Neural cell (in vitro differentiated cells): ENCODE measurements at regions not wholly inside any gene's neighbourhood (a gene's known extent, or its start where the extent isn't known, plus 50 kb on each side); places are given as distances from the start of the nearest gene placed in this dataset.

Source experiments
- H2AFZ ChIP-seq: fragments of 200-600, 300-800 bp; sonication (generic), shearing (Covaris generic); 2 replicates; pipeline ENCODE4 v1.6.0; 2014; ENCODE audit warnings: low read depth, mild to moderate bottlenecking, antibody characterized with exemption, low read length, moderate library complexity
- H3F3A ChIP-seq: fragments of 200-600 bp; shearing (Covaris generic); 2 replicates; pipeline ENCODE4 v1.6.1; 2016; ENCODE audit warnings: mild to moderate bottlenecking, moderate library complexity, mixed read lengths, antibody characterized with exemption, low read length; ENCODE audit not compliant: insufficient read depth, poor library complexity, severe bottlenecking
- H3K27ac ChIP-seq: fragments of 200-600, 300-800 bp; sonication (generic), shearing (Covaris generic); 2 replicates; pipeline ENCODE4 v1.5.1; 2014; ENCODE audit warnings: mild to moderate bottlenecking, low read length, moderate library complexity
- H3K27me3 ChIP-seq: fragments of 300-800, 200-600 bp; sonication (generic), shearing (Covaris generic); 2 replicates; pipeline ENCODE4 v1.6.0; 2014; ENCODE audit warnings: mild to moderate bottlenecking, low read depth, low read length, moderate library complexity; ENCODE audit not compliant: insufficient read depth
- H3K36me3 ChIP-seq: fragments of 300-800, 200-600 bp; sonication (generic), shearing (Covaris generic); 2 replicates; pipeline ENCODE4 v1.5.1; 2014; ENCODE audit warnings: mild to moderate bottlenecking, antibody characterized with exemption, low read length, moderate library complexity; ENCODE audit not compliant: insufficient read depth
- H3K4me2 ChIP-seq: fragments of 300-800, 200-600 bp; sonication (generic), shearing (Covaris generic); 2 replicates; pipeline ENCODE4 v1.6.0; 2014; ENCODE audit warnings: mild to moderate bottlenecking, low read length
- H3K4me3 ChIP-seq: fragments of 300-800, 200-600 bp; sonication (generic), shearing (Covaris generic); 2 replicates; pipeline ENCODE4 v1.5.1; 2014; ENCODE audit warnings: mild to moderate bottlenecking, low read length, moderate library complexity
- H3K79me2 ChIP-seq: fragments of 200-600 bp; shearing (Covaris generic); replicated peaks from 2 replicates; pipeline ENCODE4 v1.6.0; 2014; ENCODE audit warnings: mild to moderate bottlenecking, low read length, moderate library complexity; ENCODE audit not compliant: insufficient read depth
- H3K9ac ChIP-seq: fragments of 300-800, 200-600 bp; sonication (generic), shearing (Covaris generic); 2 replicates; pipeline ENCODE4 v1.6.1; 2016; ENCODE audit warnings: mild to moderate bottlenecking, low read length, mixed read lengths
- H3K9me2 ChIP-seq: fragments of 200-600 bp; shearing (Covaris generic); 2 replicates; pipeline ENCODE4 v1.6.1; 2016; ENCODE audit warnings: mild to moderate bottlenecking, low read length, mixed read lengths; ENCODE audit not compliant: insufficient read depth
- H3K9me3 ChIP-seq: fragments of 200-600, 300-800 bp; sonication (generic), shearing (Covaris generic); 2 replicates; pipeline ENCODE4 v1.6.1; 2016; ENCODE audit warnings: mild to moderate bottlenecking, mixed run types, low read length, moderate library complexity, mixed read lengths
- H4K20me1 ChIP-seq: fragments of 200-600 bp; shearing (Covaris generic); 2 replicates; pipeline ENCODE4 v1.6.1; 2016; ENCODE audit warnings: mild to moderate bottlenecking, mixed run types; ENCODE audit not compliant: insufficient read depth
- EP300 ChIP-seq: fragments of 450-650 bp; conservative IDR thresholded peaks from 2 replicates; pipeline ENCODE4 v1.6.1; 2014; ENCODE audit warnings: antibody characterized with exemption, mild to moderate bottlenecking, moderate library complexity; ENCODE audit not compliant: poor library complexity, severe bottlenecking
- EZH2 ChIP-seq: fragments of 200-600, 300-800 bp; shearing (Covaris generic), sonication (generic); IDR thresholded peaks from 2 replicates; pipeline ENCODE4 v1.6.1; 2014; ENCODE audit warnings: antibody characterized with exemption, low read length, borderline replicate concordance, mild to moderate bottlenecking; ENCODE audit not compliant: insufficient read depth, poor library complexity, severe bottlenecking
- MXI1 ChIP-seq: fragments of 450-650 bp; conservative IDR thresholded peaks from 2 replicates; pipeline ENCODE4 v1.6.1; 2014; ENCODE audit warnings: antibody characterized with exemption, mild to moderate bottlenecking; ENCODE audit not compliant: poor library complexity, severe bottlenecking
- POLR2AphosphoS5 ChIP-seq: IDR thresholded peaks from 2 replicates; pipeline ENCODE4 v1.6.1; 2012
- RAD21 ChIP-seq: fragments of 450-650 bp; conservative IDR thresholded peaks from 2 replicates; pipeline ENCODE4 v1.6.1; 2014; ENCODE audit warnings: antibody characterized with exemption, mild to moderate bottlenecking, moderate library complexity
- SMC3 ChIP-seq: fragments of 450-650 bp; conservative IDR thresholded peaks from 2 replicates; pipeline ENCODE4 v1.6.1; 2014; ENCODE audit warnings: antibody characterized with exemption, mild to moderate bottlenecking, moderate library complexity; ENCODE audit not compliant: poor library complexity
- TAF1 ChIP-seq: IDR thresholded peaks from 2 replicates; pipeline ENCODE4 v1.6.1; 2012; ENCODE audit warnings: low read depth
- TF ChIP-seq, protein P1 (sequence below): fragments of 450-650 bp; IDR thresholded peaks from 2 replicates; pipeline ENCODE4 v1.5.1; 2014; ENCODE audit warnings: antibody characterized with exemption, mild to moderate bottlenecking, moderate library complexity; ENCODE audit not compliant: poor library complexity, severe bottlenecking
- TF ChIP-seq, protein P2 (sequence below): IDR thresholded peaks from 2 replicates; pipeline ENCODE4 v1.6.1; 2012; ENCODE audit warnings: borderline replicate concordance

DNA sequence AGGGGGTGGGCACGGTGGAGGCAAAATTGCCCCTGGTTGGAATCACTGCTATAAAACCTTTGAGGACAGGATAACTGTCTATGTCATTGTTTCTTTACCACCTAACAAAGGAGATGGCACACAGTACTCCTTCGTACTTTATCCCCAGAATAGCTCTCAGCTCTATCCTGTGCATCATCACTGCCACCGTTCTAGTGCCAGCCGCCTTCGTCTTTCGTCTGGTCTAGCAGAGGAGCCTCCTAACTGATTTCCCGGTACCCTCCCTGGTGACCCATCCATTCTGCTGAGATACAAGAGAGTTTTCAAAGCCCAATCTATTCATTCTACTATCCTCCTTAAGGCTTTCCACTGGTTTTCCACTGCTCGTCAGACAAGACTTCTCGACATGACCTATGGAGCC is 67.9 kb upstream of the PRICKLE2 start:
- no peak overlapping the region for H3K4me2 ChIP-seq
- H3K27ac ChIP-seq, result no peak overlapping the region
- no peak overlapping the region for H3K4me3 ChIP-seq
- no peak overlapping the region for H3K9ac ChIP-seq
- no peak overlapping the region for H2AFZ ChIP-seq
- no peaks in the 10 kb centered on the region for H3F3A ChIP-seq
- no peaks in the 10 kb centered on the region for H4K20me1 ChIP-seq
- H3K27me3 ChIP-seq, result no peaks in the 10 kb centered on the region
- H3K36me3 ChIP-seq, result no peaks in the 10 kb centered on the region
- H3K9me3 ChIP-seq, result peaks cover 7% of the 10 kb centered on the region
- H3K79me2 ChIP-seq, result no peaks in the 10 kb centered on the region
- TF ChIP-seq TAF1 (no peak), EZH2 (no peak), MXI1 (no peak), POLR2AphosphoS5 (no peak), EP300 (no peak), SMC3 (no peak), RAD21 (no peak)
- TF ChIP-seq, protein P1, sequence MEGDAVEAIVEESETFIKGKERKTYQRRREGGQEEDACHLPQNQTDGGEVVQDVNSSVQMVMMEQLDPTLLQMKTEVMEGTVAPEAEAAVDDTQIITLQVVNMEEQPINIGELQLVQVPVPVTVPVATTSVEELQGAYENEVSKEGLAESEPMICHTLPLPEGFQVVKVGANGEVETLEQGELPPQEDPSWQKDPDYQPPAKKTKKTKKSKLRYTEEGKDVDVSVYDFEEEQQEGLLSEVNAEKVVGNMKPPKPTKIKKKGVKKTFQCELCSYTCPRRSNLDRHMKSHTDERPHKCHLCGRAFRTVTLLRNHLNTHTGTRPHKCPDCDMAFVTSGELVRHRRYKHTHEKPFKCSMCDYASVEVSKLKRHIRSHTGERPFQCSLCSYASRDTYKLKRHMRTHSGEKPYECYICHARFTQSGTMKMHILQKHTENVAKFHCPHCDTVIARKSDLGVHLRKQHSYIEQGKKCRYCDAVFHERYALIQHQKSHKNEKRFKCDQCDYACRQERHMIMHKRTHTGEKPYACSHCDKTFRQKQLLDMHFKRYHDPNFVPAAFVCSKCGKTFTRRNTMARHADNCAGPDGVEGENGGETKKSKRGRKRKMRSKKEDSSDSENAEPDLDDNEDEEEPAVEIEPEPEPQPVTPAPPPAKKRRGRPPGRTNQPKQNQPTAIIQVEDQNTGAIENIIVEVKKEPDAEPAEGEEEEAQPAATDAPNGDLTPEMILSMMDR, result no peak
- TF ChIP-seq, protein P2, sequence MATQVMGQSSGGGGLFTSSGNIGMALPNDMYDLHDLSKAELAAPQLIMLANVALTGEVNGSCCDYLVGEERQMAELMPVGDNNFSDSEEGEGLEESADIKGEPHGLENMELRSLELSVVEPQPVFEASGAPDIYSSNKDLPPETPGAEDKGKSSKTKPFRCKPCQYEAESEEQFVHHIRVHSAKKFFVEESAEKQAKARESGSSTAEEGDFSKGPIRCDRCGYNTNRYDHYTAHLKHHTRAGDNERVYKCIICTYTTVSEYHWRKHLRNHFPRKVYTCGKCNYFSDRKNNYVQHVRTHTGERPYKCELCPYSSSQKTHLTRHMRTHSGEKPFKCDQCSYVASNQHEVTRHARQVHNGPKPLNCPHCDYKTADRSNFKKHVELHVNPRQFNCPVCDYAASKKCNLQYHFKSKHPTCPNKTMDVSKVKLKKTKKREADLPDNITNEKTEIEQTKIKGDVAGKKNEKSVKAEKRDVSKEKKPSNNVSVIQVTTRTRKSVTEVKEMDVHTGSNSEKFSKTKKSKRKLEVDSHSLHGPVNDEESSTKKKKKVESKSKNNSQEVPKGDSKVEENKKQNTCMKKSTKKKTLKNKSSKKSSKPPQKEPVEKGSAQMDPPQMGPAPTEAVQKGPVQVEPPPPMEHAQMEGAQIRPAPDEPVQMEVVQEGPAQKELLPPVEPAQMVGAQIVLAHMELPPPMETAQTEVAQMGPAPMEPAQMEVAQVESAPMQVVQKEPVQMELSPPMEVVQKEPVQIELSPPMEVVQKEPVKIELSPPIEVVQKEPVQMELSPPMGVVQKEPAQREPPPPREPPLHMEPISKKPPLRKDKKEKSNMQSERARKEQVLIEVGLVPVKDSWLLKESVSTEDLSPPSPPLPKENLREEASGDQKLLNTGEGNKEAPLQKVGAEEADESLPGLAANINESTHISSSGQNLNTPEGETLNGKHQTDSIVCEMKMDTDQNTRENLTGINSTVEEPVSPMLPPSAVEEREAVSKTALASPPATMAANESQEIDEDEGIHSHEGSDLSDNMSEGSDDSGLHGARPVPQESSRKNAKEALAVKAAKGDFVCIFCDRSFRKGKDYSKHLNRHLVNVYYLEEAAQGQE, result no peak
- no peaks in the 10 kb centered on the region for H3K9me2 ChIP-seq

DNA sequence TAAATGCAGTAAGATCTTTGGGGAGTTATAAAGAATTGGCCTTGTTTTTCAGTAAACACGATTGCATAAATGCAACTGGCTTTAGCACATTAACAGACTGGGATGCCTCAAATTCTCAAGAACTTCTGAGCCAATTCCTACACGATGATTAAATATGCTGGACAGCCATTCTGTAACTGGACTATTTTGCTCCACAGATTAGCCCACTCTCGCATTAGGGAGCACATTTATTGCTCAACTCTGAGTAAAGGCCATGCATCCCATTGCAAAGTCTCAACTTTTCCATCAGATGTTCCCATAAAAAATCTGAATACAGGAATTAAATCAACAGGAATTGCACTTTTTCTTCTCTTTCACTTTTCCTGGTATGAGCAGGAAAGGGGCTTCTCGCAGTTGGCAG is 66.7 kb upstream of the PRICKLE2 start:
- no peak overlapping the region for H3K4me2 ChIP-seq
- no peaks in the 10 kb centered on the region for H4K20me1 ChIP-seq
- no peaks in the 10 kb centered on the region for H3K27me3 ChIP-seq
- peaks cover 3% of the 10 kb centered on the region for H3K9me3 ChIP-seq
- no peak overlapping the region for H3K27ac ChIP-seq
- no peaks in the 10 kb centered on the region for H3K9me2 ChIP-seq
- H3K36me3 ChIP-seq, result no peaks in the 10 kb centered on the region
- H3K4me3 ChIP-seq, result no peak overlapping the region
- no peak overlapping the region for H2AFZ ChIP-seq
- H3F3A ChIP-seq, result no peaks in the 10 kb centered on the region
- no peaks in the 10 kb centered on the region for H3K79me2 ChIP-seq
- no peak overlapping the region for H3K9ac ChIP-seq
- TF ChIP-seq, protein P1, result no peak
